ENCODE measurements at regions not wholly inside any gene's neighbourhood (a gene's known extent, or its start where the extent isn't known, plus 50 kb on each side); places are given as distances from the start of the nearest gene placed in this dataset.

DNA sequence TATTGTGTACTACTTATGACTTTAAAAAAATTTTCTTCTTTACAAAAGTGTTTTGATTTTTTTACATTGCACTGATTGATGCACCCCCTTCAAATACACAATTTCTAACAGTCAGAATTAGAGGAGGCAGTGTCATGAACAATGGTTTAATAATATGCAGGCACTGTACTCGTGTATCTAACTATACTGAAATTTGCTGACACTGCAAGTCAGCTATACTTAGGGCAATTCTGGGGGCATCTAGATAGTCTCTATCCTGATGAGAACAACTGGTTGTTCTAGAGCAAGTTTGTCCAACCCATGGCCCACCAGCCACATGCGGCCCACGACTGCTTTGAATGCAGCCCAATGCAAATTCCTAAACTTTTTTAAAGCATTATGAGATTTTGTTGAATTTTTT lies 375.6 kb downstream of the BCKDHB start:
- in situ Hi-C loops (cut with HindIII; ENCODE audit: low sequenced_read_pairs): no loop called here
- no peak overlapping the region for H3K4me3 ChIP-seq (ENCODE audit: low read depth, low read length)
- DNase-seq (ENCODE audit: low read depth): no peak
- TF ChIP-seq, protein P1, sequence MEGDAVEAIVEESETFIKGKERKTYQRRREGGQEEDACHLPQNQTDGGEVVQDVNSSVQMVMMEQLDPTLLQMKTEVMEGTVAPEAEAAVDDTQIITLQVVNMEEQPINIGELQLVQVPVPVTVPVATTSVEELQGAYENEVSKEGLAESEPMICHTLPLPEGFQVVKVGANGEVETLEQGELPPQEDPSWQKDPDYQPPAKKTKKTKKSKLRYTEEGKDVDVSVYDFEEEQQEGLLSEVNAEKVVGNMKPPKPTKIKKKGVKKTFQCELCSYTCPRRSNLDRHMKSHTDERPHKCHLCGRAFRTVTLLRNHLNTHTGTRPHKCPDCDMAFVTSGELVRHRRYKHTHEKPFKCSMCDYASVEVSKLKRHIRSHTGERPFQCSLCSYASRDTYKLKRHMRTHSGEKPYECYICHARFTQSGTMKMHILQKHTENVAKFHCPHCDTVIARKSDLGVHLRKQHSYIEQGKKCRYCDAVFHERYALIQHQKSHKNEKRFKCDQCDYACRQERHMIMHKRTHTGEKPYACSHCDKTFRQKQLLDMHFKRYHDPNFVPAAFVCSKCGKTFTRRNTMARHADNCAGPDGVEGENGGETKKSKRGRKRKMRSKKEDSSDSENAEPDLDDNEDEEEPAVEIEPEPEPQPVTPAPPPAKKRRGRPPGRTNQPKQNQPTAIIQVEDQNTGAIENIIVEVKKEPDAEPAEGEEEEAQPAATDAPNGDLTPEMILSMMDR (IDR thresholded peaks at IDR 0.05; ENCODE audit: low read depth, low read length, missing control alignments): no peak

DNA sequence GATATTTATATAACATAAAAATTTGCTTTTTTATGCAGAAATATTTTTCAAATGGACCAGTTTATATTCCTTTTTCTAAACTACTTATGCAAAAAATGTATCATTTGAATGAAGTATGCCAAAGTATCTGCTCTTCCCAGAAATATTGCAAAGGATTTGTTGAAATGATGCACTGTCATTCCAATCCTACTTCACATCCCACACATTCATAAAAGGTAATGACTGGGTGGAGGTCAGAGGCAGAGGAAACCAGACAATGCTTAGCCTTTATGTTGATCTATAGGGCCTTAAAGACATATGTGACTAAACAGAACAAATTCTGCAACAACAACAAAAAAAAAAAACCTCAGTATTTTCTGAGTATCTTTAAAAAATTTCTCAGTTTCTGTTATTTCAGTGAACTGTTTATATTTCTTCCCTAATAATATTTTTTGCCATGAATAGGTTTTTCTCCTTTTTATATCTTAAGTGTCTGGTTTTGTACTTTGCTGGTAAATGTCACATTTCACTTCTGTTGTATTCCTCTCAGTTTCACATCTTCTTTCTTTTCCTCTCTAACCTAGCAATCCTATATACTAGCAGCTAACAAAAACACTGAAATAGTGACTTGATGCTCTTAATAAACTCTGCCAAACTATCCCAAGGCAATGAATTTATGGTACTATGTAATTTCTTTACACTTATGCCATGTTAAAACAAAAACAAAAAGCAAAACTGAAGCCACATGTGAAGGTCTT lies 374.1 kb downstream of the BCKDHB start:
- no peak overlapping the region for H3K4me3 ChIP-seq (ENCODE audit: low read depth, low read length)
- DNase-seq (ENCODE audit: low read depth): no peak
- TF ChIP-seq, protein P1 (IDR thresholded peaks at IDR 0.05; ENCODE audit: low read depth, low read length, missing control alignments): no peak
- in situ Hi-C loops (cut with HindIII; ENCODE audit: low sequenced_read_pairs): no loop called here

DNA sequence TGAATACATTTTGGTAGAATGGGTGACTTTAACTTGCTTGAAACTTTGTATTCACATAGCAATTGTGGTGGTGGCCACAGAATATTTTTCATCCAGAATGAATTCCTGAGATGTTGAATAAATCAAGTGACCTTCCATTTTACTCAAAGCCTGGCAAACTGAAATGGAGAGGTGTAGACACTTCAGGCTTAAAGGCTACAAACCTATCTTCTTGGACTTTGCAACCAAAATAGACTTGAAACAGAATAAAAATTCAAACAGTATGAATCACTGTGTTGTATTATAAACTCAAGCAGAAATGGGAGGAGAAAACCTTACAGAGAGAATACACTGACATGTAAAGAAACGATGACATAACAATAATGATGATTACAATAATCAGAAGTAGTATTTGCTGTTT lies 371.6 kb downstream of the BCKDHB start:
- TF ChIP-seq, protein P1 (IDR thresholded peaks at IDR 0.05; ENCODE audit: low read depth, low read length, missing control alignments): no peak
- H3K4me3 ChIP-seq (ENCODE audit: low read depth, low read length): no peak overlapping the region
- in situ Hi-C loops (cut with HindIII; ENCODE audit: low sequenced_read_pairs): no loop called here
- DNase-seq (ENCODE audit: low read depth): no peak

DNA sequence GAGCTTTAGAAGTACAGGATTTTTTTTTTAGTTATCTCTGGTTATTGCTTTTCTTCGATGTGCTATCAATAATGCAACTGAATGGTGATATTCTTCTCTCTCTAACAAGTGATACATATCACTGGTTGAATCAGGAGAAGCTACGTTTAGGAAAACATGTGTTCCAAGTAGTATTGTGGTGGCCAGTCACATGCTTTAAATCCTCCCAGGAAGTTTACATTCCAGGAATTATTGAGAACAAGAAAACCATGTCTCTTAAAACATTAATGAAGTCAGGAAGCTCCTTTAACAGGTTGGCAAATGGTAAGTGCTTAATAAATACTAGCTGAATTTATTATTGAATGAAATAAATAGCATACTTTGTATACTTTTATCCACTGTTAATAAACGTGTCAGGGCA lies 371.1 kb downstream of the BCKDHB start:
- H3K4me3 ChIP-seq (ENCODE audit: low read depth, low read length): no peak overlapping the region
- in situ Hi-C loops (cut with HindIII; ENCODE audit: low sequenced_read_pairs): no loop called here
- no peak for DNase-seq (ENCODE audit: low read depth)
- TF ChIP-seq, protein P1 (IDR thresholded peaks at IDR 0.05; ENCODE audit: low read depth, low read length, missing control alignments): no peak

DNA sequence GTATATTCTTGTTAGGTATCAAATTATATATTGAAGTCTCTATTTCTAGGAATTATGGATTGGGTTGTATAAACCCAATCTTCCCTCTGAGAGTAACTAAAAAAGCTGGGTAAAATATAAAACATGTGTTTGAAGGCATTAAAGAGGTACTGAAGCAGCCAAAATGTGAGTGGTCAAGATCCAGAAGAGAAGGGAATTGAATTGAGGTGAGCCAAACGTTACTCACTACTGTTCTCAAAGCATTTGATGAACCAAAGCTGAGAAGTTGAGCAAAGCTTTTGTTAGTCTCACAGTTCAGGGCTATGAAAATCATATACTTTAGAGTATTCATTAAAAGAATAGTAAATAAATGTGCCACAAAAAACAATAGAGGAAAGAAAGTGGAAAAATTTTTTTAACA lies 365.8 kb downstream of the BCKDHB start:
- H3K4me3 ChIP-seq (ENCODE audit: low read depth, low read length): no peak overlapping the region
- in situ Hi-C loops (cut with HindIII; ENCODE audit: low sequenced_read_pairs): no loop called here
- TF ChIP-seq, protein P1 (IDR thresholded peaks at IDR 0.05; ENCODE audit: low read depth, low read length, missing control alignments): no peak
- no peak for DNase-seq (ENCODE audit: low read depth)

DNA sequence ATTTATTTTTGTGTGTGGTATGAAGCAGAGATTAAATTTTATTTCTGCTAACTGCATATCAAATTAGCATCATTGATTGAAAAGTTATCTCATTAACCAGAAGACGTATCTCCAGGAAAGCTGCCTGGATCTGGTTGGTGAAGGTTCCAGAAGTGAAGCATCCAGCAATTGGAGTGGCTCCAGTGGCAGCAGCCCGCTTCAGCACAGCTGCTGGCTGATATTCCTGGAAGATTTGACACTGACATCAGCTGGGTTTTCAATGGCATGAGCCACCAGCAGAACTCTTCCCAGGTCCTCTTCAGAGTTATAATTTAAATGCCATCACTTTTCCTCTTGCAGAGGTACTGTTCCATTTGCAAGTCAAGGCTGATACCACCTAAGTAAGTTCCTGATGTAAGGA lies 363.5 kb downstream of the BCKDHB start:
- in situ Hi-C loops (cut with HindIII; ENCODE audit: low sequenced_read_pairs): loop anchor here (5.0 kb wide), 1 partner anchor 72 kb away; no protein-coding TSS in a partner anchor
- no peak for DNase-seq (ENCODE audit: low read depth)
- no peak overlapping the region for H3K4me3 ChIP-seq (ENCODE audit: low read depth, low read length)
- TF ChIP-seq, protein P1 (IDR thresholded peaks at IDR 0.05; ENCODE audit: low read depth, low read length, missing control alignments): no peak
